GM19238 (cell line): ENCODE measurements at regions not wholly inside any gene's neighbourhood (a gene's known extent, or its start where the extent isn't known, plus 50 kb on each side); places are given as distances from the start of the nearest gene placed in this dataset.

Experiments
- DNase-seq: peaks from one replicate; pipeline ENCODE4 v3.0.0; 2011; ENCODE audit warnings: low spot score; ENCODE audit not compliant: insufficient read length

GRCh38 chr4:188819233-188819632 is 680.0 kb downstream of the TRIML1 start:
- DNase-seq: no peak

GRCh38 chr4:188821500-188821899 is 682.3 kb downstream of the TRIML1 start:
- no peak for DNase-seq

- no peak for DNase-seq
Observed at GRCh38 chr4:188822698-188823097, 683.5 kb downstream of the TRIML1 start.

GRCh38 chr4:188824553-188824952 is 685.3 kb downstream of the TRIML1 start:
- no peak for DNase-seq

GRCh38 chr4:188826393-188826792 is 687.2 kb downstream of the TRIML1 start:
- no peak for DNase-seq

- DNase-seq: no peak
Observed at GRCh38 chr4:188839704-188840103, 700.5 kb downstream of the TRIML1 start.

GRCh38 chr4:188841523-188841922 is 702.3 kb downstream of the TRIML1 start:
- DNase-seq: no peak

- DNase-seq: no peak
Observed at GRCh38 chr4:188854436-188854835, 715.2 kb downstream of the TRIML1 start.

GRCh38 chr4:188858696-188859095 is 719.5 kb downstream of the TRIML1 start:
- DNase-seq: no peak

GRCh38 chr4:188864741-188865140 is 725.5 kb downstream of the TRIML1 start:
- DNase-seq: no peak

- no peak for DNase-seq
Observed at GRCh38 chr4:188867796-188868195, 728.6 kb downstream of the TRIML1 start.

- DNase-seq: no peak
Observed at GRCh38 chr4:188869581-188869980, 730.3 kb downstream of the TRIML1 start.

GRCh38 chr4:188872809-188873208 is 733.6 kb downstream of the TRIML1 start:
- DNase-seq: no peak

- no peak for DNase-seq
Observed at GRCh38 chr4:188876881-188877280, 737.6 kb downstream of the TRIML1 start.

- DNase-seq: no peak
Observed at GRCh38 chr4:188879598-188879997, 740.4 kb downstream of the TRIML1 start.

- no peak for DNase-seq
Observed at GRCh38 chr4:188887905-188888304, 748.7 kb downstream of the TRIML1 start.

GRCh38 chr4:188892837-188893236 is 753.6 kb downstream of the TRIML1 start:
- DNase-seq: no peak

GRCh38 chr4:188903986-188904385 is 764.7 kb downstream of the TRIML1 start:
- DNase-seq: no peak

GRCh38 chr4:188904617-188905016 is 765.4 kb downstream of the TRIML1 start:
- DNase-seq: no peak

GRCh38 chr4:188905248-188905647 is 766.0 kb downstream of the TRIML1 start:
- no peak for DNase-seq

- DNase-seq: no peak
Observed at GRCh38 chr4:188911199-188911598, 772.0 kb downstream of the TRIML1 start.

GRCh38 chr4:188911707-188912106 is 772.5 kb downstream of the TRIML1 start:
- DNase-seq: no peak

GRCh38 chr4:188915175-188915574 is 775.9 kb downstream of the TRIML1 start:
- no peak for DNase-seq

GRCh38 chr4:188918787-188919186 is 779.5 kb downstream of the TRIML1 start:
- no peak for DNase-seq
